ENCODE measurements at regions not wholly inside any gene's neighbourhood (a gene's known extent, or its start where the extent isn't known, plus 50 kb on each side); places are given as distances from the start of the nearest gene placed in this dataset.
A peak's percentile ranks its signal among the peaks of the same experiment; 100 is the strongest.

- no peak overlapping the region for H3K4me3 ChIP-seq
- intact Hi-C loops (cut with DNase I), result no loop called here
- TF ChIP-seq, protein P1, sequence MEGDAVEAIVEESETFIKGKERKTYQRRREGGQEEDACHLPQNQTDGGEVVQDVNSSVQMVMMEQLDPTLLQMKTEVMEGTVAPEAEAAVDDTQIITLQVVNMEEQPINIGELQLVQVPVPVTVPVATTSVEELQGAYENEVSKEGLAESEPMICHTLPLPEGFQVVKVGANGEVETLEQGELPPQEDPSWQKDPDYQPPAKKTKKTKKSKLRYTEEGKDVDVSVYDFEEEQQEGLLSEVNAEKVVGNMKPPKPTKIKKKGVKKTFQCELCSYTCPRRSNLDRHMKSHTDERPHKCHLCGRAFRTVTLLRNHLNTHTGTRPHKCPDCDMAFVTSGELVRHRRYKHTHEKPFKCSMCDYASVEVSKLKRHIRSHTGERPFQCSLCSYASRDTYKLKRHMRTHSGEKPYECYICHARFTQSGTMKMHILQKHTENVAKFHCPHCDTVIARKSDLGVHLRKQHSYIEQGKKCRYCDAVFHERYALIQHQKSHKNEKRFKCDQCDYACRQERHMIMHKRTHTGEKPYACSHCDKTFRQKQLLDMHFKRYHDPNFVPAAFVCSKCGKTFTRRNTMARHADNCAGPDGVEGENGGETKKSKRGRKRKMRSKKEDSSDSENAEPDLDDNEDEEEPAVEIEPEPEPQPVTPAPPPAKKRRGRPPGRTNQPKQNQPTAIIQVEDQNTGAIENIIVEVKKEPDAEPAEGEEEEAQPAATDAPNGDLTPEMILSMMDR (IDR thresholded peaks at IDR 0.05), result no peak
- no peak for ATAC-seq
- no peaks in the 10 kb centered on the region for H3K36me3 ChIP-seq
- no peak overlapping the region for H3K27ac ChIP-seq
- DNase-seq, result no peak
- no peaks in the 10 kb centered on the region for H3K9me3 ChIP-seq
- H3K4me1 ChIP-seq, result peaks cover 0 to 37% (median 0%) of the 10 kb centered on the region in 9 donors
- no peaks in the 10 kb centered on the region for H3K27me3 ChIP-seq
These were observed 111.6 kb upstream of the FNDC3A start for GRCh38 chr13:48864100-48864499.

DNA sequence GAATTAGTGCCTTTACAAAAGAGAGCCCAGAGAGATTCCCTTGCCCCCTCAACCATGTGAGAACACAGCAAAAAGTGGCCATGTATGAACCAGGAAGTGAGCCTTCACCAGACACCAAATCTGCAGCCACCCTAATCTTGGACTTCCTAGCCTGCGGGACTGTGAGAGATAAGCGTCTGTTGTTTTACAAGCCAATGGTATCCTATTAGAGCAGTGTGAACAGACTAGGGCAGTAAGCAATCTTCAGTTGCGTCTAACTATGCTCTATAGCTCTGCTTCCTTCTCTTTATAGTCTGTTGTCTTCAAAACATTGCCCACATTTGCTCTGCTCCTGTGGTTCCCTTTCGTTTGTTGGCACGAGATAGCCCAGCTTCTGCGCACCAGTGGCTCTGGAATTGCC lies 109.5 kb upstream of the FNDC3A start:
- DNase-seq (no peak), ATAC-seq (peak in 6 of 8 donors; percentile 23 to 75 (median 41))
- Histone ChIP-seq H3K27me3 (no peaks in the 10 kb centered on the region), H3K36me3 (no peaks in the 10 kb centered on the region), H3K4me1 (peaks cover 0 to 23% (median 0%) of the 10 kb centered on the region in 9 donors), H3K9me3 (no peaks in the 10 kb centered on the region), H3K27ac (peak overlapping the region in 1 of 10 donors; percentile 11), H3K4me3 (no peak overlapping the region)
- TF ChIP-seq, protein P1 (IDR thresholded peaks at IDR 0.05), result no peak
- 33 to 36% methylated on average over 6 of the region's 6 CpGs for WGBS, 2 donors
- intact Hi-C loops (cut with DNase I), result no loop called here

DNA sequence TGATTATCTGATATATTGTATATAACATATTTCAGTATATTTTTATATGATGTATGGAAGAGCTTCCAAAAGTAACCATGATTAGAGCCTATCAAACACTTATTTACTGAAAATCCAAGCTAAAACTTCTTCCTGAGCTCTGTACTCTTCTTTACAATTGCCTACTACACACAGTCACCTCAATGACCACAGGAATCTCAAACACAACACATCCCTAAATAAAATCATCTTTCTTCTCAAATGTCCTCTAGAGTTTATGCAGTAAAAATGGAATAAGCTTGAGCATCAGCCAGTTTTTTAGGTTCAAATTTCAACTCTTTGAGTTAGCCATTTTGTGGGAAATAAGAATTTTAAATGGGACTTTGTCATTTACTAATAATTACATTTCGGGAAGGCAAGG lies 102.6 kb upstream of the FNDC3A start:
- Histone ChIP-seq H3K36me3 (no peaks in the 10 kb centered on the region), H3K4me3 (no peak overlapping the region), H3K4me1 (peaks cover 0 to 26% (median 9%) of the 10 kb centered on the region in 9 donors), H3K9me3 (no peaks in the 10 kb centered on the region), H3K27ac (no peak overlapping the region), H3K27me3 (peaks cover 0 to 15% (median 7%) of the 10 kb centered on the region in 7 donors)
- intact Hi-C loops (cut with DNase I), result no loop called here
- ATAC-seq, result no peak
- 81 to 89% methylated on average over 1 of the region's 1 CpG for WGBS, 2 donors
- TF ChIP-seq, protein P1 (IDR thresholded peaks at IDR 0.05), result no peak
- DNase-seq, result no peak

DNA sequence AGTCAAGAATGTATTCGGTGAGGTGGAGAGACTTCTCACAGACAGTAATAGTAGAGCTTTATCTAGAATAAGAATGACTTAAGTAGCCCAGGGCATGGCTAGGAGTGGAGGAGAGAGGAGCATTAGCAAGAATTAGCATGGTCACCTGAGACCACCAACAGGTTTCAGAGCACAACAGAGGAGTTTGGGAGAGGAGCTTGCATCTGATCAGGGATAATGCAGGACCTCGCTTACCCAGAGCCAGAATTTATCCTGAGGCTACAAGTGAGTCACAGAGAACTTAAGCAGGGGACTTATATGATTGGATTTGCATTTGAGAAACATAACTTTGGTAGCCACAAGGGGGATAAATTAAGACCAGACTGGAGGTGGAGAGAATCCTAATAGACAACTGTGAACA lies 102.1 kb upstream of the FNDC3A start:
- WGBS, 2 donors, result 59 to 61% methylated on average over 2 of the region's 2 CpGs
- H3K4me1 ChIP-seq, result peaks cover 0 to 26% (median 9%) of the 10 kb centered on the region in 9 donors
- H3K9me3 ChIP-seq, result no peaks in the 10 kb centered on the region
- peak in 4 of 8 donors; percentile 18 to 31 (median 26) for ATAC-seq
- peak overlapping the region in 8 of 10 donors; percentile 23 to 62 (median 44) for H3K27ac ChIP-seq
- no peak overlapping the region for H3K4me3 ChIP-seq
- DNase-seq, result no peak
- TF ChIP-seq, protein P1 (IDR thresholded peaks at IDR 0.05), result no peak
- H3K36me3 ChIP-seq, result no peaks in the 10 kb centered on the region
- peaks cover 0 to 15% (median 7%) of the 10 kb centered on the region in 7 donors for H3K27me3 ChIP-seq
- intact Hi-C loops (cut with DNase I), result no loop called here
